ENCODE measurements at regions not wholly inside any gene's neighbourhood (a gene's known extent, or its start where the extent isn't known, plus 50 kb on each side); places are given as distances from the start of the nearest gene placed in this dataset.

DNA sequence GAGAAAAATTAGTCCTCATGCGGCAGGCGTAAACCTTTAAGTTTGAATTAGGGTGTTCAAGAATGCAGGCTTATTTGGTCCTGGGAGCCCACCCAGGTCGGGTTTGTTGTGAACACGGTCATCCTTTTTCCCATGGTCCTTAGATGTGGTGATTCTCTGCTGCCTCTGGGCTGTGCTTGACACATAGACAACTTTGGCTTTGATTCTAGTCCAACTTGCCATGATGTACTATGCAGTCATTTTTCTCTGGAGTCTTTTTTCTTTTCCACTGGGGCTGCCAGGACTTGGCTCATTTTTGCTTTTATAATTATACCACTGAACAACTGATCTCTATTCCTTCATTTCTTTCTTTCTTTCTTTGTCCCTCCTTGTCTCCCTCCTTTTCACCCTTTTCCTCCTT is 218.6 kb downstream of the SREK1 start:
- no peak overlapping the region for H4K91ac ChIP-seq (replicated peaks; ENCODE audit: insufficient read length, low read length)
- no peak overlapping the region for H3K4me2 ChIP-seq (ENCODE audit: insufficient read depth in 1 of 2, low read depth in 2 of 2, low read length in 2 of 2)
- no peaks in the 10 kb centered on the region for H3K23me2 ChIP-seq (ENCODE audit: low read depth, low read length)
- no peak overlapping the region for H2BK15ac ChIP-seq (ENCODE audit: low read length)
- H3K9me3 ChIP-seq (ENCODE audit: insufficient read depth in 2 of 2, low read depth in 1 of 2, low read length in 1 of 2): no peaks in the 10 kb centered on the region
- H4K8ac ChIP-seq (ENCODE audit: extremely low read depth, insufficient read depth, low read length): no peak overlapping the region
- H3K4ac ChIP-seq (replicated peaks; ENCODE audit: insufficient read length, low read depth, low read length): no peak overlapping the region
- WGBS, 2 experiments (ENCODE audit: extremely low coverage in 1 of 2, insufficient coverage in 1 of 2, insufficient read length in 1 of 2, insufficient replicate concordance in 2 of 2, low coverage in 1 of 2, low lambda C conversion rate in 2 of 2, missing lambda C conversion rate in 1 of 2): 95% methylated on average over 4 of the region's 4 CpGs; no CpG with 5 or more reads in 1 of the 2 experiments
- H3K27ac ChIP-seq (ENCODE audit: low read depth, low read length): no peak overlapping the region
- H3K36me3 ChIP-seq (ENCODE audit: control insufficient read depth in 2 of 4, insufficient read depth in 4 of 4, low read length in 3 of 4): no peaks in the 10 kb centered on the region
- H2AK5ac ChIP-seq (ENCODE audit: low read depth, low read length): no peak overlapping the region
- H3K23ac ChIP-seq (ENCODE audit: insufficient read length): no peak overlapping the region
- H3K27me3 ChIP-seq (replicated peaks in 1 of 4; ENCODE audit: control insufficient read depth in 3 of 4, extremely low read depth in 1 of 4, insufficient read depth in 3 of 4, low read length in 3 of 4): no peaks in the 10 kb centered on the region
- ChIA-PET CTCF (ENCODE audit: partially characterized antibody) (interaction anchor here (1.8 kb wide), 1 partner anchor 21 kb away, joined by 4 read pairs; no protein-coding TSS in a partner anchor), POLR2A (ENCODE audit: partially characterized antibody) (no interaction called here)
- no peak for FAIRE-seq
- H3K14ac ChIP-seq (ENCODE audit: insufficient read length): no peak overlapping the region
- no peak overlapping the region for H3K18ac ChIP-seq (ENCODE audit: extremely low read depth, low read length)
- H3K79me1 ChIP-seq (ENCODE audit: low read depth, low read length): no peaks in the 10 kb centered on the region
- no peak overlapping the region for H4K5ac ChIP-seq (ENCODE audit: insufficient read length, low read depth, low read length)
- no peaks in the 10 kb centered on the region for H3K4me1 ChIP-seq (replicated peaks in 1 of 4; ENCODE audit: control insufficient read depth in 3 of 4, insufficient read depth in 4 of 4, low read length in 3 of 4)
- no peak overlapping the region for H3K56ac ChIP-seq (replicated peaks; ENCODE audit: insufficient read length, low read depth, low read length)
- H2BK20ac ChIP-seq (ENCODE audit: low read length): no peak overlapping the region
- H2BK12ac ChIP-seq (ENCODE audit: low read depth, low read length): no peak overlapping the region
- no peaks in the 10 kb centered on the region for H3K79me2 ChIP-seq (ENCODE audit: control insufficient read depth in 1 of 2, insufficient read depth in 2 of 2, low read length in 2 of 2)
- no peak overlapping the region for H2AFZ ChIP-seq (ENCODE audit: low read length)
- H3K4me3 ChIP-seq (ENCODE audit: extremely low read depth in 1 of 4, insufficient read depth in 2 of 4, low read depth in 3 of 4, low read length in 4 of 4): no peak overlapping the region
- H2BK5ac ChIP-seq (ENCODE audit: low read depth, low read length): no peak overlapping the region
- no peaks in the 10 kb centered on the region for H4K20me1 ChIP-seq (replicated peaks in 1 of 2; ENCODE audit: control insufficient read depth in 1 of 2, insufficient read depth in 2 of 2, low read length in 2 of 2)
- no peak overlapping the region for H3K9ac ChIP-seq (replicated peaks in 1 of 4; ENCODE audit: extremely low read depth in 1 of 4, low read depth in 3 of 4, low read length in 3 of 4)
- H2BK120ac ChIP-seq (replicated peaks; ENCODE audit: low read depth, low read length): no peak overlapping the region
- DNase-seq (ENCODE audit: low read depth in 1 of 2, low spot score in 2 of 2): no peak
- TF ChIP-seq POLR2AphosphoS5 (IDR thresholded peaks at IDR 0.05; ENCODE audit: low read depth, low read length) (no peak), NANOG (IDR thresholded peaks at IDR 0.05; ENCODE audit: insufficient read depth, low read depth, low read length, poor library complexity, severe bottlenecking) (no peak), ASH2L (IDR thresholded peaks at IDR 0.05; ENCODE audit: low read length) (no peak), RFX5 (IDR thresholded peaks at IDR 0.05; ENCODE audit: borderline replicate concordance, low read depth, low read length) (no peak), RXRA (IDR thresholded peaks at IDR 0.05; ENCODE audit: insufficient read depth, low read depth, low read length) (no peak), YY1 (IDR thresholded peaks at IDR 0.05; ENCODE audit: low read depth, low read length) (no peak), SP2 (IDR thresholded peaks at IDR 0.05; ENCODE audit: low read length) (no peak)
